ENCODE measurements at regions not wholly inside any gene's neighbourhood (a gene's known extent, or its start where the extent isn't known, plus 50 kb on each side); places are given as distances from the start of the nearest gene placed in this dataset.
"Not testable (repeated sequence)": the region's sequence is repeated elsewhere in the genome, so short reads cannot be mapped to it uniquely, and the experiment has no call there.

DNA sequence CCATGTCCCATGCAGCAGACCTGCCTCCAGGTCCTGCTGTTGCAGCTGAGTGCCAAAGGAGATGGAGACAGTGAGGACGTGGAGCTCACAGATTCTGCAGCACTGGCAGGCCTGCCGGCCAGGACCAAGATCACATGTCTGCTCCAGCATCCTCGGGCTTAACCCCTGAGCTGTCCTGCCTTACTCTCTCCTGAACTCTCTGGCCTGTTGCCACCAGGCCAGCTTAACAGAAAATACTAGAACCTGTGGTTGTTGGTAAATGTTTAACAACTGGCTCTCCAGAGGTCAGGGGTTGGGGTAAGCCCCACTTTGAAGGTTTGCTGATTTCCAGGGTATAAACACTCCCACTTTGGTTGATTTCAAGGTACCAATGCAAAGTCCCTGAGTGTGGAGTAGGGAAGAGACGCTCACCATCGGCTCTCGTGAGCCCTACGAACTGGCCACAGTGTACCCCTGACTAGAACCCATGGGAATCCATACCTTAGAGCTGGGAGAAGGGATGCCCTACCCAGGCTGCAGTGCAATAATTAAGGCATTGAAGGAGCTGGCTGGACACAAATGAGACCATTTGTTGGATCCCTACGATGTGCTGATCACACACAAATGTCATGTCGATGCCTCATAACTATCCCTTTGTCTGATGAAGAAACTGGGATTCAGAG, 147.9 kb downstream of the OR4M2 start:
- ChIA-PET CTCF (no interaction called here), POLR2A (no interaction called here)
- no peak overlapping the region for H3K27ac ChIP-seq (ENCODE audit: low read depth, low read length)
- H3K27me3 ChIP-seq (ENCODE audit: control insufficient read depth, insufficient read depth, low read length) = no peaks in the 10 kb centered on the region
- DNase-seq (ENCODE audit: low read depth, low spot score) = no peak
- peaks cover 79% of the 10 kb centered on the region for H3K9me3 ChIP-seq (ENCODE audit: control insufficient read depth, insufficient read depth, low read length)
- TF ChIP-seq, protein P1, sequence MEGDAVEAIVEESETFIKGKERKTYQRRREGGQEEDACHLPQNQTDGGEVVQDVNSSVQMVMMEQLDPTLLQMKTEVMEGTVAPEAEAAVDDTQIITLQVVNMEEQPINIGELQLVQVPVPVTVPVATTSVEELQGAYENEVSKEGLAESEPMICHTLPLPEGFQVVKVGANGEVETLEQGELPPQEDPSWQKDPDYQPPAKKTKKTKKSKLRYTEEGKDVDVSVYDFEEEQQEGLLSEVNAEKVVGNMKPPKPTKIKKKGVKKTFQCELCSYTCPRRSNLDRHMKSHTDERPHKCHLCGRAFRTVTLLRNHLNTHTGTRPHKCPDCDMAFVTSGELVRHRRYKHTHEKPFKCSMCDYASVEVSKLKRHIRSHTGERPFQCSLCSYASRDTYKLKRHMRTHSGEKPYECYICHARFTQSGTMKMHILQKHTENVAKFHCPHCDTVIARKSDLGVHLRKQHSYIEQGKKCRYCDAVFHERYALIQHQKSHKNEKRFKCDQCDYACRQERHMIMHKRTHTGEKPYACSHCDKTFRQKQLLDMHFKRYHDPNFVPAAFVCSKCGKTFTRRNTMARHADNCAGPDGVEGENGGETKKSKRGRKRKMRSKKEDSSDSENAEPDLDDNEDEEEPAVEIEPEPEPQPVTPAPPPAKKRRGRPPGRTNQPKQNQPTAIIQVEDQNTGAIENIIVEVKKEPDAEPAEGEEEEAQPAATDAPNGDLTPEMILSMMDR (IDR thresholded peaks at IDR 0.05; ENCODE audit: low read depth, low read length) = no peak
- no peak overlapping the region for H3K4me3 ChIP-seq (ENCODE audit: low read depth, low read length)

DNA sequence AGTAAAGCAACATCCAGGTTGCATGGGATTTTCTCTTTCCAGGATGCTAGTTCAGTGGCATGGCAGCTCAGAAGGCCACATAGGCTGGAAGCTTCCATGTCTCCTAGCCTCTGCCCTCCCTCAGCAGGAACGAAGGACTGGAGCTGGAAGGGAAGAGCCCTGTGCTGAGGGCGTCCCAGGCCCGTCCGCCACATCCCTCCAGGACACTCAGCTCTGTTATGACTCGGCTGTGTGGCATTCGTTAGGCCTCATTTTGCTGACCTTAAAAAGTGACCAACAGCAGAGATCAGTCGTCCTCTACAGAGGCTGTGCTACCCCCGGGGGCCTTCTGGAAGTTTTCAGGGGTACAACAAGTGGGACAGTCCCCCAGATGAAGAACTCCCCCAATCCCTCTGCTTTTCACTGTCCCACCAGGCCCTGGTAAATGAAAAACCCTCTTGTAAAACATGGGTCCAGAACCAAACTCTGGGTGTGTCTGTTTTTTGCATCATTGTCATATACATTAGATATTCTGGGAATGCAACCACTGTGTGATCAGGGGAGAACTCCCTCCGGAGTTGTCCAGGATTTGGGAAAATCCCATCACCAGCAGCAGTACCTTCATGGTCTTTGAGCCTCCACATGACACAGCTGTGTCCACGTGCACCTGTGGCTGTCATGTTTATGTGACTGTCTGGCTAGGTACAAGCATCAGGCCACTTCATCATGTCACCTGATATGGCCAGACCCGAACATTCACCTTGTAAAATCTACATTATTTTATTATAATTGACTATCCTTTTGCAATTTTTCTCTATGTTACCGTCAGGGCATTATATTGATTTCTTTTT, 149.9 kb downstream of the OR4M2 start:
- POLR2A ChIA-PET = no interaction called here
- no peak for DNase-seq (ENCODE audit: low read depth, low spot score)
- TF ChIP-seq, protein P1 (IDR thresholded peaks at IDR 0.05; ENCODE audit: low read depth, low read length) = no peak
- H3K27me3 ChIP-seq (ENCODE audit: control insufficient read depth, insufficient read depth, low read length) = no peaks in the 10 kb centered on the region
- CTCF ChIA-PET = no interaction called here
- H3K27ac ChIP-seq (ENCODE audit: low read depth, low read length) = no peak overlapping the region
- H3K9me3 ChIP-seq (ENCODE audit: control insufficient read depth, insufficient read depth, low read length) = peaks cover 82% of the 10 kb centered on the region
- no peak overlapping the region for H3K4me3 ChIP-seq (ENCODE audit: low read depth, low read length)

DNA sequence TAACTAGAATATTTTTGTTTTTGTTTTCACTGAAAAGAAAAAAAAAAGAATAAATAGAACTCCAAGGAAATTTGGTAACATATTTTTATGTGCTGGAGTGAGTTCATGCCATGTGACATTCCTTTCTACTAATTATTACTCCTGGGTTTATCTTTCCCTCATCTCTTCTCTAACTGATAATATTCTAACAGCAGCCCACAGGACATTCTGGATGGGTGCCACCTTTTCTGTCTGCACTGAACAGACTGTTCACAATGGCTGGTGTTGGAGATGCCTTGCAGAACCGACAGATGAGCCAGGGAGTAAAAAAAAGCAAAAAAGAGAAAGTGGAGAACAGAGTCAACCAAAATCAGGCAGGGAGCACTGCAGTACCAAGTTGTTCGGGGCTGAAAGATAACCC, 151.3 kb downstream of the OR4M2 start:
- ChIA-PET POLR2A (no interaction called here), CTCF (no interaction called here)
- no peak for DNase-seq (ENCODE audit: low read depth, low spot score)
- no peak overlapping the region for H3K4me3 ChIP-seq (ENCODE audit: low read depth, low read length)
- peaks cover 2% of the 10 kb centered on the region for H3K27me3 ChIP-seq (ENCODE audit: control insufficient read depth, insufficient read depth, low read length)
- H3K27ac ChIP-seq (ENCODE audit: low read depth, low read length) = no peak overlapping the region
- TF ChIP-seq, protein P1 (IDR thresholded peaks at IDR 0.05; ENCODE audit: low read depth, low read length) = no peak
- peaks cover 84% of the 10 kb centered on the region for H3K9me3 ChIP-seq (ENCODE audit: control insufficient read depth, insufficient read depth, low read length)

DNA sequence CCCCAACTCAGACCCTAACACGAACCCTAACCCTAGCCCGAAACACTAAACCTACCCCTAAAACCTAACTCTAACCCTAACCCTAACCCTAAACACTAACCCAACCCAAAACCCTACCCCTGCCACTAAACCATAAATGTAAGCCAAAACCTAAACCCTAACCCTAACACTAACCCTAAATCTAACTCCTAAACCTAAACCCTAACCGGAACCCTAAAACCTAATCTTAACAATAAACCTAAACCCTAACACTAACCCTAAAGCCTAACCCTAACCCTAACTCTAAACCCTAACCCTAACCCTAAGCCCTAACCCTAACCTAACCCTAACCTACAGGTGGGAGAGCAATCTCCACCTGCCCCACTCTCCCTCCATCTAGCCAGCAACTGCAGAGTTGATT, 152.3 kb downstream of the OR4M2 start:
- ChIA-PET CTCF (no interaction called here), POLR2A (no interaction called here)
- H3K4me3 ChIP-seq (ENCODE audit: low read depth, low read length) = no peak overlapping the region
- H3K27me3 ChIP-seq (ENCODE audit: control insufficient read depth, insufficient read depth, low read length) = peaks cover 2% of the 10 kb centered on the region
- TF ChIP-seq, protein P1 (IDR thresholded peaks at IDR 0.05; ENCODE audit: low read depth, low read length) = no peak
- H3K9me3 ChIP-seq (ENCODE audit: control insufficient read depth, insufficient read depth, low read length) = peaks cover 82% of the 10 kb centered on the region
- no peak for DNase-seq (ENCODE audit: low read depth, low spot score)
- H3K27ac ChIP-seq (ENCODE audit: low read depth, low read length) = no peak overlapping the region

DNA sequence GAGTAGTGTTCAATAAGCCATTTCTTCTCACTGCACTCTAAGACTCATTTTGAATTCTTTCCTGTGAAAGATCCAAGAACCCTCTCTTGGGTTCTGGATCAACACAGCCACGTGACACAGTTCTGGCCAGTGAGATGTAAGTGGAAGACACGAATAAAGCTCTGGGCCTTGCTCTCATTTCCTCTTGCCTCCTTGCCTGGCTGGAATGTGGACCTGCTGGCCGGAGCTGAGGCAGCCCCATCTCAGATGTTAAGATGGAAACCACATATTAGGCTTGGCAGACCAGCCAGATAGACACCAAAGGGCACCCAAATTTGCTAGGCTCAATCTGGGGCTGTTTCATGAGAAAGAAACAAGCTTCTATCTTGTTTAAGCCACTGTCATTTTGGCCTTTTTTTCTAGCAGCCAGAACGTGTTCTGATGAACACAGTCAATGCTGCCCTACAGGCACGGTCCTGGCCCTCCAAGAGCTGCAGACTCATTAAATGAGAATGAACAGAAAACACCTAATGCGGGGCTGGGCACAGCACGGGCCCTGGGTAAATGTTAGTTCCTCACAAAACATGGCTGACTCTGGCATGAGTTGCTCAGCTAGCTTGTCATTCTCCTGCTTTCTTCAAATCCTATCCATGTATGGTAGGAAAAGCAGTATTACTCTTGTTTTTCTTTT, 155.1 kb downstream of the OR4M2 start:
- CTCF ChIA-PET; H3K4me3 ChIP-seq (ENCODE audit: low read depth, low read length); H3K27me3 ChIP-seq (ENCODE audit: control insufficient read depth, insufficient read depth, low read length); DNase-seq (ENCODE audit: low read depth, low spot score); H3K27ac ChIP-seq (ENCODE audit: low read depth, low read length); POLR2A ChIA-PET: not testable (repeated sequence)
- H3K9me3 ChIP-seq (ENCODE audit: control insufficient read depth, insufficient read depth, low read length) = peaks cover 80% of the 10 kb centered on the region

All from AG04450 (cell line).